SK-N-SH treated with all-trans-retinoic acid at 6 μM for 48 hours (cell line): ENCODE measurements at regions not wholly inside any gene's neighbourhood (a gene's known extent, or its start where the extent isn't known, plus 50 kb on each side); places are given as distances from the start of the nearest gene placed in this dataset.

Experiments
- ATAC-seq: fragments of 200-7000 bp; cut with Tn5 transposase; 3 replicates; pipeline ENCODE4 v1.9.1; 2020; ENCODE audit warnings: mild to moderate bottlenecking, moderate library complexity
- ARNTL ChIP-seq: fragments of 450-650 bp; formaldehyde crosslinking; IDR thresholded peaks from 2 replicates; pipeline ENCODE4 v1.5.0; 2020; ENCODE audit warnings: low read depth, mild to moderate bottlenecking, moderate library complexity, borderline replicate concordance
- BACH2 ChIP-seq: fragments of 250-450 bp; sonication (Bioruptor Pico); IDR thresholded peaks from 2 replicates; pipeline ENCODE4 v1.9.0; 2021; ENCODE audit warnings: mild to moderate bottlenecking, borderline replicate concordance
- CSDC2 ChIP-seq: fragments of 250-450 bp; sonication (Bioruptor Pico); IDR thresholded peaks from 2 replicates; pipeline ENCODE4 v1.5.0; 2020; ENCODE audit warnings: mild to moderate bottlenecking, moderate library complexity
- ESRRG ChIP-seq: fragments of 250-450 bp; sonication (Bioruptor Pico); IDR thresholded peaks from 2 replicates; pipeline ENCODE4 v1.6.1; 2021; ENCODE audit warnings: mild to moderate bottlenecking
- GLIS3 ChIP-seq: fragments of 250-450 bp; sonication (Bioruptor Pico); IDR thresholded peaks from 2 replicates; pipeline ENCODE4 v1.5.0; 2020; ENCODE audit warnings: mild to moderate bottlenecking, moderate library complexity
- ISL1 ChIP-seq: fragments of 250-450 bp; sonication (Bioruptor Pico); IDR thresholded peaks from 2 replicates; pipeline ENCODE4 v2.1.2; 2022; ENCODE audit warnings: mild to moderate bottlenecking, moderate library complexity
- OSR1 ChIP-seq: fragments of 250-450 bp; sonication (Bioruptor Pico); IDR thresholded peaks from 2 replicates; pipeline ENCODE4 v1.8.0; 2022; ENCODE audit warnings: moderate library complexity, mild to moderate bottlenecking, inconsistent platforms
- PPARA ChIP-seq: fragments of 250-450 bp; sonication (Bioruptor Pico); IDR thresholded peaks from 2 replicates; pipeline ENCODE4 v1.5.0; 2020; ENCODE audit warnings: mild to moderate bottlenecking, borderline replicate concordance
- SNAI2 ChIP-seq: fragments of 250-450 bp; sonication (Bioruptor Pico); IDR thresholded peaks from 2 replicates; pipeline ENCODE4 v1.5.0; 2020; ENCODE audit warnings: mild to moderate bottlenecking, moderate library complexity
- TCF4 ChIP-seq: fragments of 250-450 bp; sonication (Bioruptor Pico); IDR thresholded peaks from 2 replicates; pipeline ENCODE4 v1.8.0; 2021; ENCODE audit warnings: mild to moderate bottlenecking, moderate library complexity, borderline replicate concordance
- TSHZ2 ChIP-seq: fragments of 250-450 bp; sonication (Bioruptor Pico); IDR thresholded peaks from 2 replicates; pipeline ENCODE4 v1.5.0; 2020; ENCODE audit warnings: mild to moderate bottlenecking, moderate library complexity
- ZC3H10 ChIP-seq: fragments of 250-450 bp; sonication (Bioruptor Pico); IDR thresholded peaks from 2 replicates; pipeline ENCODE4 v1.5.1; 2021; ENCODE audit warnings: mild to moderate bottlenecking, moderate library complexity
- ZFP30 ChIP-seq: fragments of 450-650 bp; formaldehyde crosslinking; IDR thresholded peaks from 2 replicates; pipeline ENCODE4 v1.5.0; 2022; ENCODE audit warnings: mild to moderate bottlenecking, moderate library complexity
- ZNF565 ChIP-seq: fragments of 450-650 bp; formaldehyde crosslinking; conservative IDR thresholded peaks from 2 replicates; pipeline ENCODE4 v1.5.0; 2020; ENCODE audit warnings: low read depth, mild to moderate bottlenecking, moderate library complexity
- ZNF70 ChIP-seq: fragments of 450-650 bp; formaldehyde crosslinking; IDR thresholded peaks from 2 replicates; pipeline ENCODE4 v1.5.0; 2020; ENCODE audit warnings: mild to moderate bottlenecking, moderate library complexity
- ZNF8 ChIP-seq: fragments of 450-650 bp; formaldehyde crosslinking; IDR thresholded peaks from 2 replicates; pipeline ENCODE4 v1.5.0; 2020; ENCODE audit warnings: mild to moderate bottlenecking, moderate library complexity
- TF ChIP-seq, protein P1 (sequence below): fragments of 250-450 bp; sonication (Bioruptor Pico); IDR thresholded peaks from 2 replicates; pipeline ENCODE4 v1.8.0; 2021; ENCODE audit warnings: low read depth, mild to moderate bottlenecking, moderate library complexity, borderline replicate concordance
- TF ChIP-seq, protein P2 (sequence below): fragments of 250-450 bp; sonication (Bioruptor Pico); IDR thresholded peaks from 2 replicates; pipeline ENCODE4 v1.5.1; 2021; ENCODE audit warnings: mild to moderate bottlenecking, moderate library complexity
- TF ChIP-seq, protein P3 (sequence below): fragments of 250-450 bp; sonication (Bioruptor Pico); IDR thresholded peaks from 2 replicates; pipeline ENCODE4 v1.5.1; 2020; ENCODE audit warnings: low read depth, mild to moderate bottlenecking, moderate library complexity

- TF ChIP-seq SNAI2 (CRISPR knock-in tag) = no peak
- TF ChIP-seq ZC3H10 (CRISPR knock-in tag) = no peak
- no peak for TF ChIP-seq CSDC2 (CRISPR knock-in tag)
- no peak for TF ChIP-seq ESRRG (CRISPR knock-in tag)
- TF ChIP-seq PPARA (CRISPR knock-in tag) = no peak
- no peak for TF ChIP-seq BACH2
- TF ChIP-seq, protein P1, sequence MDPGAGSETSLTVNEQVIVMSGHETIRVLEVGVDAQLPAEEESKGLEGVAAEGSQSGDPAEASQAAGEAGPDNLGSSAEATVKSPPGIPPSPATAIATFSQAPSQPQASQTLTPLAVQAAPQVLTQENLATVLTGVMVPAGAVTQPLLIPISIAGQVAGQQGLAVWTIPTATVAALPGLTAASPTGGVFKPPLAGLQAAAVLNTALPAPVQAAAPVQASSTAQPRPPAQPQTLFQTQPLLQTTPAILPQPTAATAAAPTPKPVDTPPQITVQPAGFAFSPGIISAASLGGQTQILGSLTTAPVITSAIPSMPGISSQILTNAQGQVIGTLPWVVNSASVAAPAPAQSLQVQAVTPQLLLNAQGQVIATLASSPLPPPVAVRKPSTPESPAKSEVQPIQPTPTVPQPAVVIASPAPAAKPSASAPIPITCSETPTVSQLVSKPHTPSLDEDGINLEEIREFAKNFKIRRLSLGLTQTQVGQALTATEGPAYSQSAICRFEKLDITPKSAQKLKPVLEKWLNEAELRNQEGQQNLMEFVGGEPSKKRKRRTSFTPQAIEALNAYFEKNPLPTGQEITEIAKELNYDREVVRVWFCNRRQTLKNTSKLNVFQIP (CRISPR knock-in tag) = no peak
- no peak for TF ChIP-seq OSR1 (CRISPR knock-in tag)
- no peak for ATAC-seq
These were observed 134.8 kb upstream of the HMGA2 start for GRCh38 chr12:65689508-65689907.

DNA sequence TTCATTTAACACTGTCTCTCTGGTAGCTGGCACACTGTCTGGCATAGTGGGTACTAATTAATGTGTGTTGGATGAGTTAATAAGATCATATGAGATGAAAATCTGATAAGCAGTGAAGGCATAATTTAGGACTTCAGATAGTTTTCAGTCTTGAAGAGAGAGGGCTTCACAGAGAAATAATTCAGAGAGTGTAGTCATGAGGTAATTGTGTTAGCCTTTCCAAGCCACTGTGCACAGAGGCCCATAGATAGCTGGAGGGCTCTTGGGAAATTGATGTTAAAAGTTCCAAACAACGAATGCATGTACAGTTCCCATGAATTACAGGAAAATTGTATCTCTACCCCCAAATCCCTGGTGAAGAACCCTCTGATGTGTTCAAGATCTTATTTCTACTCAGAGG, 133.8 kb upstream of the HMGA2 start:
- no peak for ATAC-seq
- TF ChIP-seq BACH2 (no peak), PPARA (CRISPR knock-in tag) (no peak), ZFP30 (no peak), GLIS3 (CRISPR knock-in tag) (no peak)
- TF ChIP-seq, protein P2, sequence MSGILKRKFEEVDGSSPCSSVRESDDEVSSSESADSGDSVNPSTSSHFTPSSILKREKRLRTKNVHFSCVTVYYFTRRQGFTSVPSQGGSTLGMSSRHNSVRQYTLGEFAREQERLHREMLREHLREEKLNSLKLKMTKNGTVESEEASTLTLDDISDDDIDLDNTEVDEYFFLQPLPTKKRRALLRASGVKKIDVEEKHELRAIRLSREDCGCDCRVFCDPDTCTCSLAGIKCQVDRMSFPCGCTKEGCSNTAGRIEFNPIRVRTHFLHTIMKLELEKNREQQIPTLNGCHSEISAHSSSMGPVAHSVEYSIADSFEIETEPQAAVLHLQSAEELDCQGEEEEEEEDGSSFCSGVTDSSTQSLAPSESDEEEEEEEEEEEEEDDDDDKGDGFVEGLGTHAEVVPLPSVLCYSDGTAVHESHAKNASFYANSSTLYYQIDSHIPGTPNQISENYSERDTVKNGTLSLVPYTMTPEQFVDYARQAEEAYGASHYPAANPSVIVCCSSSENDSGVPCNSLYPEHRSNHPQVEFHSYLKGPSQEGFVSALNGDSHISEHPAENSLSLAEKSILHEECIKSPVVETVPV (CRISPR knock-in tag) = no peak

DNA sequence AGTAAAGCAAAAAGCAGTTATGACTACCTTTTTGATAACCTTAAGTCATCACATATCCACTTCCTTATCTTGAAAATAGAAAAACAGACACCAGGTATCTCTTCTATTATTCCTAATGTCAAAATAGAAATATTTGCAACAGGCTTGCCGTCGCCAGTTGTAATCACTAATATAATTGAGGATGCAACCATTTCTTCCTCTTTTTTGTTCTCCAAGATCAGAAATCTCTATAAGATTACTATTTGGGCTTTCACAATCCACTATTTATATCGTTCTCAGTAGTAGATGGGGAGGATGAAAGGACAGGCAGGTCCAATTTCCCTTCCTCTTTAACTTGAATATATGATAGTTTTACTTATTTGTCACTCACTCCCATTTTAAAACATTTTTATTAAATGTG, 130.2 kb upstream of the HMGA2 start:
- no peak for ATAC-seq
- TF ChIP-seq, protein P1 (CRISPR knock-in tag) = no peak
- no peak for TF ChIP-seq PPARA (CRISPR knock-in tag)
- TF ChIP-seq, protein P3, sequence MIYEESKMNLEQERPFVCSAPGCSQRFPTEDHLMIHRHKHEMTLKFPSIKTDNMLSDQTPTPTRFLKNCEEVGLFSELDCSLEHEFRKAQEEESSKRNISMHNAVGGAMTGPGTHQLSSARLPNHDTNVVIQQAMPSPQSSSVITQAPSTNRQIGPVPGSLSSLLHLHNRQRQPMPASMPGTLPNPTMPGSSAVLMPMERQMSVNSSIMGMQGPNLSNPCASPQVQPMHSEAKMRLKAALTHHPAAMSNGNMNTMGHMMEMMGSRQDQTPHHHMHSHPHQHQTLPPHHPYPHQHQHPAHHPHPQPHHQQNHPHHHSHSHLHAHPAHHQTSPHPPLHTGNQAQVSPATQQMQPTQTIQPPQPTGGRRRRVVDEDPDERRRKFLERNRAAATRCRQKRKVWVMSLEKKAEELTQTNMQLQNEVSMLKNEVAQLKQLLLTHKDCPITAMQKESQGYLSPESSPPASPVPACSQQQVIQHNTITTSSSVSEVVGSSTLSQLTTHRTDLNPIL (CRISPR knock-in tag) = no peak
- TF ChIP-seq ZC3H10 (CRISPR knock-in tag) = no peak
- no peak for TF ChIP-seq GLIS3 (CRISPR knock-in tag)
- TF ChIP-seq ESRRG (CRISPR knock-in tag) = no peak
- TF ChIP-seq ZNF8 (CRISPR knock-in tag) = no peak
- TF ChIP-seq ISL1 = no peak
- no peak for TF ChIP-seq ZNF565
- TF ChIP-seq, protein P2 (CRISPR knock-in tag) = no peak
- no peak for TF ChIP-seq ZNF70 (CRISPR knock-in tag)
- no peak for TF ChIP-seq TCF4 (CRISPR knock-in tag)
- TF ChIP-seq SNAI2 (CRISPR knock-in tag) = no peak
- TF ChIP-seq ARNTL = no peak
- TF ChIP-seq TSHZ2 (CRISPR knock-in tag) = no peak
- TF ChIP-seq BACH2 = no peak
- TF ChIP-seq, all 23 proteins: peak for 0
